GM18498 (cell line): ENCODE measurements at regions not wholly inside any gene's neighbourhood (a gene's known extent, or its start where the extent isn't known, plus 50 kb on each side); places are given as distances from the start of the nearest gene placed in this dataset.
"Not testable (repeated sequence)": the region's sequence is repeated elsewhere in the genome, so short reads cannot be mapped to it uniquely, and the experiment has no call there.

Experiments
- ATAC-seq: cut with Tn5 transposase; IDR thresholded peaks from one replicate; pipeline ENCODE4 v1.9.1; 2021; ENCODE audit warnings: mild to moderate bottlenecking, moderate library complexity; ENCODE audit not compliant: unreplicated experiment

GRCh38 chr9:105972466-105973204, 278.3 kb downstream of the TMEM38B start:
- no peak for ATAC-seq

- no peak for ATAC-seq
Observed at GRCh38 chr9:105973951-105974351, 279.6 kb downstream of the TMEM38B start.

- no peak for ATAC-seq
Observed at GRCh38 chr9:105975886-105976645, 281.7 kb downstream of the TMEM38B start.

- no peak for ATAC-seq
Observed at GRCh38 chr9:105978336-105978735, 284.0 kb downstream of the TMEM38B start.

- ATAC-seq, result no peak
Observed at GRCh38 chr9:105978826-105979225, 284.5 kb downstream of the TMEM38B start.

- no peak for ATAC-seq
Observed at GRCh38 chr9:105979290-105979689, 284.9 kb downstream of the TMEM38B start.

- no peak for ATAC-seq
Observed at GRCh38 chr9:105984714-105985113, 290.4 kb downstream of the TMEM38B start.

GRCh38 chr9:105993116-105993854, 298.9 kb downstream of the TMEM38B start:
- no peak for ATAC-seq

- ATAC-seq, result no peak
Observed at GRCh38 chr9:105993921-105994715, 299.8 kb downstream of the TMEM38B start.

GRCh38 chr9:105994970-105995369, 300.6 kb downstream of the TMEM38B start:
- ATAC-seq, result no peak

- ATAC-seq, result no peak
Observed at GRCh38 chr9:106017198-106017740, 322.9 kb downstream of the TMEM38B start.

GRCh38 chr9:106019039-106019680, 324.8 kb downstream of the TMEM38B start:
- no peak for ATAC-seq

- no peak for ATAC-seq
Observed at GRCh38 chr9:106019702-106020101, 325.4 kb downstream of the TMEM38B start.

- ATAC-seq, result no peak
Observed at GRCh38 chr9:106020186-106020585, 325.8 kb downstream of the TMEM38B start.

- no peak for ATAC-seq
Observed at GRCh38 chr9:106023455-106023854, 329.1 kb downstream of the TMEM38B start.

GRCh38 chr9:106025453-106025852, 331.1 kb downstream of the TMEM38B start:
- ATAC-seq, result no peak

- ATAC-seq, result not testable (repeated sequence)
Observed at GRCh38 chr9:106030146-106030545, 335.8 kb downstream of the TMEM38B start.

GRCh38 chr9:106032978-106033377, 338.6 kb downstream of the TMEM38B start:
- no peak for ATAC-seq

- no peak for ATAC-seq
Observed at GRCh38 chr9:106035806-106036205, 341.5 kb downstream of the TMEM38B start.
